Left ventricle myocardium inferior (tissue), 1 donor: ENCODE measurements at regions not wholly inside any gene's neighbourhood (a gene's known extent, or its start where the extent isn't known, plus 50 kb on each side); places are given as distances from the start of the nearest gene placed in this dataset.

Experiments used
- DNase-seq: peaks from one replicate; pipeline ENCODE4 v3.0.0-alpha.2; 2020
- H3K27ac ChIP-seq: fragments of 200-600 bp; replicated peaks from 2 replicates; pipeline ENCODE4 v1.8.0; 2021
- H3K27me3 ChIP-seq: fragments of 200-600 bp; 2 replicates; pipeline ENCODE4 v1.8.0; 2021; ENCODE audit warnings: low read depth
- H3K36me3 ChIP-seq: fragments of 200-600 bp; 2 replicates; pipeline ENCODE4 v1.8.0; 2021
- H3K4me1 ChIP-seq: fragments of 200-600 bp; 2 replicates; pipeline ENCODE4 v1.8.0; 2021
- H3K4me3 ChIP-seq: fragments of 200-600 bp; 2 replicates; pipeline ENCODE4 v1.8.0; 2021; ENCODE audit warnings: mild to moderate bottlenecking, moderate library complexity
- H3K9me3 ChIP-seq: fragments of 200-600 bp; replicated peaks from 2 replicates; pipeline ENCODE4 v1.8.0; 2021
- CTCF ChIP-seq: fragments of 200-600 bp; IDR thresholded peaks from 2 replicates; pipeline ENCODE4 v1.8.0; 2021; ENCODE audit warnings: antibody characterized with exemption, mild to moderate bottlenecking, borderline replicate concordance
- intact Hi-C: fragments of 100-400 bp; cut with micrococcal nuclease; formaldehyde crosslinking; loops from one replicate; pipeline ENCODE4 v1.11.0; 2022
- donor health status: DM: no; HTN: yes; CAD: no; lungs with severe emphysema.

GRCh38 chr4:100651499-100652175 lies 133.8 kb upstream of the EMCN start:
- Histone ChIP-seq H3K27me3 (no peaks in the 10 kb centered on the region), H3K36me3 (no peaks in the 10 kb centered on the region), H3K9me3 (no peaks in the 10 kb centered on the region), H3K27ac (no peak overlapping the region), H3K4me1 (peaks cover 33% of the 10 kb centered on the region), H3K4me3 (no peak overlapping the region)
- no peak for DNase-seq
- intact Hi-C loops, result loop anchor here (10.0 kb wide), 1 partner anchor 137 kb away; the partner anchor contains the start of gene EMCN
- TF ChIP-seq CTCF, result no peak

GRCh38 chr4:100649417-100649816 lies 131.6 kb upstream of the EMCN start:
- peak overlapping the region; percentile 31 for H3K27ac ChIP-seq
- no peak overlapping the region for H3K4me3 ChIP-seq
- DNase-seq, result no peak
- no peaks in the 10 kb centered on the region for H3K9me3 ChIP-seq
- intact Hi-C loops, result loop anchor here (10.0 kb wide), 1 partner anchor 55 kb away; no protein-coding TSS in a partner anchor
- no peaks in the 10 kb centered on the region for H3K27me3 ChIP-seq
- no peaks in the 10 kb centered on the region for H3K36me3 ChIP-seq
- peaks cover 27% of the 10 kb centered on the region for H3K4me1 ChIP-seq
- no peak for TF ChIP-seq CTCF

DNA sequence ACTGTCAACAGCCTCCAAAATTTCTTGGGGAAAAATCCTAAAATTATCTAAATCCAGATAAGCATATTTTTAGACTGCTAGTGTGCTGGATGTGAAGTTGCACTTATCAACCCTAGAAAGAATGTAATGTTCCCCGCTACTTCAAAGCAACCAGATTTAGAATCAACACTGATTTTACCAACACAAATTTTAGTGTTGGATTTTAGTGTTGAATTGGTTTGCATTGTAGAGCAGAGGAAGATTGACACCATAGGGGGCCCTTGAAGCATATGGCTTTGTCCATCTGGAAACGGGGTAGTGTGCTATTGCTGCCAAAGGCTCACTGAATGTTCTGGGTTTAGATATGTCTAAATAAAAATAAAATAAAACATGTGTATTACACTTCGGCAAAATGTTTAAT lies 126.3 kb upstream of the EMCN start:
- TF ChIP-seq CTCF, result no peak
- no peak for DNase-seq
- Histone ChIP-seq H3K27ac (no peak overlapping the region), H3K4me3 (no peak overlapping the region), H3K36me3 (no peaks in the 10 kb centered on the region), H3K27me3 (no peaks in the 10 kb centered on the region), H3K4me1 (peaks cover 9% of the 10 kb centered on the region), H3K9me3 (peaks cover under 1% of the 10 kb centered on the region)
- intact Hi-C loops, result loop anchor here (10.0 kb wide), 1 partner anchor 49 kb away; no protein-coding TSS in a partner anchor

DNA sequence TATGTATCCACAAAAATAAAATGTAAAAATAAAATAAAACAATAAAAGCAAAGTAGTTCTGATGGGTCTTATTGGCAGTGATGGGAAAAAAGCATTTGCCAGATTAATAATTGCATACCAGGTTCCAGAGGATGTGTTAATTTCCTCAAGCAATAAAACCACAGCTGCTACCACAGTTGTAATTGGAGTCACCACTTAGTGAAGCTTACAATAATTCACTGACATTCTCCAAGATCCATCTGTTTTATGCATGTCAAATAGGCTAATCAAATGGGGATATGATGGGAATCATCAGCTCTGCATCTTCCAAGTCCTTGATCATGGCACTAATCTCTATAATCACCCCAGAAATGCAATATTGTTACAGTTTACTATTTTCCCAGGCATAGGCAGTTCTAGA lies 123.5 kb upstream of the EMCN start:
- Histone ChIP-seq H3K4me3 (no peak overlapping the region), H3K27ac (no peak overlapping the region), H3K27me3 (no peaks in the 10 kb centered on the region), H3K9me3 (peaks cover 27% of the 10 kb centered on the region), H3K36me3 (no peaks in the 10 kb centered on the region), H3K4me1 (no peaks in the 10 kb centered on the region)
- no peak for TF ChIP-seq CTCF
- intact Hi-C loops, result loop anchor here (10.0 kb wide), 1 partner anchor 47 kb away; no protein-coding TSS in a partner anchor
- no peak for DNase-seq

DNA sequence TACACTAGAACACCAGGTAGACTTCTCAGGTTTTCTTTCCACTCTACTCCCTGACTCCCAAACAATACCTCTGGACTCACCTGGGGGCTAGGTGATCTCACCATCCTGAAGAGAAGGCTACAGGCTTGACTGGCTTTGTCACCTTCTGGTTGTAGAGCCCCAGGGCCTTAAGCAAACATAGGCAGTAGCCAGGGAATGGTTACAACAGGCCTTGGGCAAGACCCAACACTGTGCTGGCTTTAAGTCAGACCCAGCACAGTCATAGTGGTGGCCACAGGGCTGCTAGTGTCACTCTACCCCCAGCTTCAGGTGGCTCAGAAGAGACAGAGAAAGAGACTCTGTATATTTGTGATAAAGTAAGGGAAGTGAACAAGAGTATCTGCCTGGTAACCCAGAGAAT lies 118.1 kb upstream of the EMCN start:
- Histone ChIP-seq H3K4me1 (no peaks in the 10 kb centered on the region), H3K9me3 (peaks cover 30% of the 10 kb centered on the region), H3K27ac (no peak overlapping the region), H3K27me3 (no peaks in the 10 kb centered on the region), H3K36me3 (no peaks in the 10 kb centered on the region), H3K4me3 (no peak overlapping the region)
- no peak for TF ChIP-seq CTCF
- DNase-seq, result no peak
- intact Hi-C loops, result no loop called here
